ENCODE measurements at regions not wholly inside any gene's neighbourhood (a gene's known extent, or its start where the extent isn't known, plus 50 kb on each side); places are given as distances from the start of the nearest gene placed in this dataset.

- ATAC-seq (ENCODE audit: low FRiP score), result no peak
- Histone ChIP-seq H3K9me3 (ENCODE audit: control insufficient read depth, low read length) (peaks cover 1% of the 10 kb centered on the region), H3K27ac (ENCODE audit: low read depth in 1 of 2, low read length in 2 of 2) (no peak overlapping the region), H3K4me1 (ENCODE audit: control insufficient read depth in 1 of 2, insufficient read depth in 2 of 2, low read length in 2 of 2) (no peaks in the 10 kb centered on the region), H3K4me3 (ENCODE audit: low read length in 2 of 2) (no peak overlapping the region), H3K36me3 (ENCODE audit: control insufficient read depth in 1 of 2, insufficient read depth in 2 of 2, low read length in 1 of 2) (no peaks in the 10 kb centered on the region), H3K27me3 (ENCODE audit: control insufficient read depth in 1 of 2, insufficient read depth in 2 of 2, low read length in 1 of 2) (peaks cover 0 to 2% of the 10 kb centered on the region in 2 donors)
- 79 to 89% methylated on average over 4 of the region's 4 CpGs for WGBS, 2 donors
- intact Hi-C loops (cut with DNase I), result no loop called here
- DNase-seq, result no peak
Measured at GRCh38 chr13:103539721-103540381, 473.6 kb upstream of the SLC10A2 start.

DNA sequence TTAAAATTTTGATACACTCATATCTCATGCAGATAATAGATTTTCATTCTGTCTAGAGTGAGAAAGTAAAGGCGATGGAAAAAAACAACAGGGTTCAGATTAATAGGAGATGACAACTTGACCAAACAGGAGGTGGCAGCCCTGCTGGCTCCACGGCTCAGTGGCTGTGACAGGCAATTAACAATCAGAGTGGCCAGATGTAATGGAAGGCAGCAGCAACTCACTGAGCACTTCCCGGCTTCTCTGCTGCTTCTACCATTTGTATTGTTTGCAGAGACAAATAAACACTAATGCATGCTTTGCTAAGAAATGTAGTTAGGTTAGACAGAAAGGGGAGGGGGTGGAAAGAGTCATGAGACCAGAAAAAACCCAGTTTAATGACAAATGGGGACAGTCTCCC is 473.0 kb upstream of the SLC10A2 start:
- intact Hi-C loops (cut with DNase I), result no loop called here
- Histone ChIP-seq H3K27me3 (ENCODE audit: control insufficient read depth in 1 of 2, insufficient read depth in 2 of 2, low read length in 1 of 2) (peaks cover 0 to 2% of the 10 kb centered on the region in 2 donors), H3K36me3 (ENCODE audit: control insufficient read depth in 1 of 2, insufficient read depth in 2 of 2, low read length in 1 of 2) (no peaks in the 10 kb centered on the region), H3K27ac (ENCODE audit: low read depth in 1 of 2, low read length in 2 of 2) (no peak overlapping the region), H3K4me3 (ENCODE audit: low read length in 2 of 2) (no peak overlapping the region), H3K4me1 (ENCODE audit: control insufficient read depth in 1 of 2, insufficient read depth in 2 of 2, low read length in 2 of 2) (no peaks in the 10 kb centered on the region), H3K9me3 (ENCODE audit: control insufficient read depth, low read length) (no peaks in the 10 kb centered on the region)
- DNase-seq (no peak), ATAC-seq (ENCODE audit: low FRiP score) (no peak)
- WGBS, 2 donors, result 20 to 28% methylated on average over 3 of the region's 3 CpGs

DNA sequence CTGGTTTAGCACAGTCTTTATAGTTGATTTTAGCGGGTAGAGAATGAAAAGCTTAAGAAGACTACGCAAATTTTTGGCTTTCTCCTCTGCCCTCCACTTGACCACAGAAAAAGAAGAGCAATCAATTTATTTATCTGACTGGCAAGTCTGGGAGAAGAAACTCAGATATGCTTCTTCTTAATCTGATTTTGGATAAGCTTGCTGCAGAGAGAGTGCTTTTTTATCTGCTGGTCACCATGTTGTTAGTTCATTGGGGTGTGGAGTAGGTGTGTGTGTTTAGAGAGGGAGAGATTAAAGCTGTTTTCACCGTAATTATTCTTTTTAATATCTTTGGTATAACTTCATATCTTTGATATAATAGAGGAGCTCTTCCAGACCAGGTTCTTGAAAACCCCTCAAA is 471.4 kb upstream of the SLC10A2 start:
- H3K4me1 ChIP-seq (ENCODE audit: control insufficient read depth in 1 of 2, insufficient read depth in 2 of 2, low read length in 2 of 2), result no peaks in the 10 kb centered on the region
- no peaks in the 10 kb centered on the region for H3K9me3 ChIP-seq (ENCODE audit: control insufficient read depth, low read length)
- H3K4me3 ChIP-seq (ENCODE audit: low read length in 2 of 2), result no peak overlapping the region
- ATAC-seq (ENCODE audit: low FRiP score) (no peak), DNase-seq (no peak)
- 87 to 94% methylated on average over 3 of the region's 3 CpGs for WGBS, 2 donors
- H3K36me3 ChIP-seq (ENCODE audit: control insufficient read depth in 1 of 2, insufficient read depth in 2 of 2, low read length in 1 of 2), result no peaks in the 10 kb centered on the region
- intact Hi-C loops (cut with DNase I), result no loop called here
- no peak overlapping the region for H3K27ac ChIP-seq (ENCODE audit: low read depth in 1 of 2, low read length in 2 of 2)
- peaks cover 0 to 2% of the 10 kb centered on the region in 2 donors for H3K27me3 ChIP-seq (ENCODE audit: control insufficient read depth in 1 of 2, insufficient read depth in 2 of 2, low read length in 1 of 2)

- Histone ChIP-seq H3K4me3 (ENCODE audit: low read length in 2 of 2) (no peak overlapping the region), H3K27ac (ENCODE audit: low read depth in 1 of 2, low read length in 2 of 2) (no peak overlapping the region), H3K4me1 (ENCODE audit: control insufficient read depth in 1 of 2, insufficient read depth in 2 of 2, low read length in 2 of 2) (no peaks in the 10 kb centered on the region), H3K27me3 (ENCODE audit: control insufficient read depth in 1 of 2, insufficient read depth in 2 of 2, low read length in 1 of 2) (peaks cover 0 to 2% of the 10 kb centered on the region in 2 donors), H3K9me3 (ENCODE audit: control insufficient read depth, low read length) (no peaks in the 10 kb centered on the region), H3K36me3 (ENCODE audit: control insufficient read depth in 1 of 2, insufficient read depth in 2 of 2, low read length in 1 of 2) (no peaks in the 10 kb centered on the region)
- WGBS, 2 donors, result 22 to 25% methylated on average over 1 of the region's 1 CpG
- no peak for ATAC-seq (ENCODE audit: low FRiP score)
- no peak for DNase-seq
- intact Hi-C loops (cut with DNase I), result no loop called here
Measured at GRCh38 chr13:103531278-103531677, 465.1 kb upstream of the SLC10A2 start.

GRCh38 chr13:103528437-103528836 is 462.2 kb upstream of the SLC10A2 start:
- Histone ChIP-seq H3K27ac (ENCODE audit: low read depth in 1 of 2, low read length in 2 of 2) (no peak overlapping the region), H3K9me3 (ENCODE audit: control insufficient read depth, low read length) (no peaks in the 10 kb centered on the region), H3K27me3 (ENCODE audit: control insufficient read depth in 1 of 2, insufficient read depth in 2 of 2, low read length in 1 of 2) (no peaks in the 10 kb centered on the region), H3K4me1 (ENCODE audit: control insufficient read depth in 1 of 2, insufficient read depth in 2 of 2, low read length in 2 of 2) (no peaks in the 10 kb centered on the region), H3K36me3 (ENCODE audit: control insufficient read depth in 1 of 2, insufficient read depth in 2 of 2, low read length in 1 of 2) (no peaks in the 10 kb centered on the region), H3K4me3 (ENCODE audit: low read length in 2 of 2) (no peak overlapping the region)
- DNase-seq (no peak), ATAC-seq (ENCODE audit: low FRiP score) (no peak)
- WGBS, 2 donors, result 90 to 91% methylated on average over 2 of the region's 2 CpGs
- intact Hi-C loops (cut with DNase I), result no loop called here

DNA sequence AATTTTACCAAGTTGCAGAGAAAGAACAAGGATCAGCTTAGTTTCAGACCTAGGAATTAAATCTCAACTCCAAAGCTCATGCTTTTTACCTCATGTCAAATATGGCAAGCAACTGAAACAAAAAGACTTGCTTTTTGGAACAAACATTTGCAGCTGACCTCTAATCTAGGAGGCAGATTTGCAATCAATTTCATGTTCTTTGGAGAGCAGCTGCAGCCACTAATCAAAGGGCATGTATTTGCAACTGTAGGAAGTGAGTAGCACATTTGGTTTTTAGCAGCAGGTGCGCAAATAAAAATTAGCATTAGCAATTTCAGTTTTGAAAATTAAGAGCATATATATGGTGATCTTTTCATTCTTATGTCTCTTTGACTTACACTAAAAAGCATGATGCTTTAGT is 459.3 kb upstream of the SLC10A2 start:
- ATAC-seq (ENCODE audit: low FRiP score) (no peak), DNase-seq (no peak)
- Histone ChIP-seq H3K4me1 (ENCODE audit: control insufficient read depth in 1 of 2, insufficient read depth in 2 of 2, low read length in 2 of 2) (no peaks in the 10 kb centered on the region), H3K27me3 (ENCODE audit: control insufficient read depth in 1 of 2, insufficient read depth in 2 of 2, low read length in 1 of 2) (no peaks in the 10 kb centered on the region), H3K27ac (ENCODE audit: low read depth in 1 of 2, low read length in 2 of 2) (no peak overlapping the region), H3K36me3 (ENCODE audit: control insufficient read depth in 1 of 2, insufficient read depth in 2 of 2, low read length in 1 of 2) (no peaks in the 10 kb centered on the region), H3K9me3 (ENCODE audit: control insufficient read depth, low read length) (no peaks in the 10 kb centered on the region), H3K4me3 (ENCODE audit: low read length in 2 of 2) (no peak overlapping the region)
- whole genome bisulfite sequencing, 2 donors, result 98 to 100% methylated on average over 1 of the region's 1 CpG
- intact Hi-C loops (cut with DNase I), result no loop called here

DNA sequence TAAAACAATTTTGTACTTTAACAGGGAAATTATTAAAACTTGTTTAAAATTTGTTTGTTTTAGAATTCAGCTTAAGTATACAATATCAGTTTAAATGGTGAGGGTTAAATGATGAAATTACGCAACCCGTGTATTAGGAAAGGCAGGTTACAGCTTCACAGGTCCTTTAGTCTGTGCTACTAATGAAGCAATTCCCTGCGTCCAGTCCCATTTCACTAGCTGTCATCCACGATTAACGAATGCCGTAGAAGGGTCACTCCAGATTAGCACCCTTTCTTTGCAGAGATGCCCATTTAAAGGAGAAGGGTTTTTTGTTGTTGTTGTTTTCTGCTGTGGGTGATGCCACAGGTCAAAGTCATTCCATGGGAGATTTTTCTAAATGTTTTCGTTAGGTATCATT is 457.6 kb upstream of the SLC10A2 start:
- WGBS, 2 donors, result 68 to 70% methylated on average over 7 of the region's 7 CpGs
- H3K4me3 ChIP-seq (ENCODE audit: low read length in 2 of 2), result no peak overlapping the region
- no peak for DNase-seq
- ATAC-seq (ENCODE audit: low FRiP score), result no peak
- H3K27ac ChIP-seq (ENCODE audit: low read depth in 1 of 2, low read length in 2 of 2), result no peak overlapping the region
- H3K4me1 ChIP-seq (ENCODE audit: control insufficient read depth in 1 of 2, insufficient read depth in 2 of 2, low read length in 2 of 2), result no peaks in the 10 kb centered on the region
- intact Hi-C loops (cut with DNase I), result no loop called here
- H3K9me3 ChIP-seq (ENCODE audit: control insufficient read depth, low read length), result no peaks in the 10 kb centered on the region
- H3K36me3 ChIP-seq (ENCODE audit: control insufficient read depth in 1 of 2, insufficient read depth in 2 of 2, low read length in 1 of 2), result no peaks in the 10 kb centered on the region
- H3K27me3 ChIP-seq (ENCODE audit: control insufficient read depth in 1 of 2, insufficient read depth in 2 of 2, low read length in 1 of 2), result no peaks in the 10 kb centered on the region

DNA sequence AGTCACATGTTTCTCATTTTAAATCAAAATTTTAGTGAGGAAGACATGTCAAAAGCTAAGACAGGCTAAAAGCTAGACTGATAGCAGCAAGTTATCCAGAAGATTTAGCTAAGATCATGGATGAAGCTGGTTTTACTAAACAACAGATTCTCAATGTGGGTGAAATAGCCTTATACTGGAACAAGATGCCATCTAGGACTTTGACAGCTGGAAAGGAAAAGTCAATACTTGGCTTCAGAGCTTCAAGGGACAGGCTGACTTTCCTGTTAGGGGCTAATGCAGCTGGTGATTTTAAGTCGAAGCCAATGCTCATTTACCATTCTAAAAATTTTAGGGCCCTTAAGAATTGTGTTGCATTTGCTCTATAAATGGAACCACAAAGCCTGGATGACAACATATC is 455.3 kb upstream of the SLC10A2 start:
- intact Hi-C loops (cut with DNase I), result no loop called here
- 76 to 80% methylated on average over 1 of the region's 1 CpG for WGBS, 2 donors
- DNase-seq (no peak), ATAC-seq (ENCODE audit: low FRiP score) (no peak)
- no peak overlapping the region for H3K27ac ChIP-seq (ENCODE audit: low read depth in 1 of 2, low read length in 2 of 2)
- H3K4me1 ChIP-seq (ENCODE audit: control insufficient read depth in 1 of 2, insufficient read depth in 2 of 2, low read length in 2 of 2), result no peaks in the 10 kb centered on the region
- H3K9me3 ChIP-seq (ENCODE audit: control insufficient read depth, low read length), result no peaks in the 10 kb centered on the region
- no peaks in the 10 kb centered on the region for H3K27me3 ChIP-seq (ENCODE audit: control insufficient read depth in 1 of 2, insufficient read depth in 2 of 2, low read length in 1 of 2)
- H3K36me3 ChIP-seq (ENCODE audit: control insufficient read depth in 1 of 2, insufficient read depth in 2 of 2, low read length in 1 of 2), result no peaks in the 10 kb centered on the region
- H3K4me3 ChIP-seq (ENCODE audit: low read length in 2 of 2), result no peak overlapping the region

DNA sequence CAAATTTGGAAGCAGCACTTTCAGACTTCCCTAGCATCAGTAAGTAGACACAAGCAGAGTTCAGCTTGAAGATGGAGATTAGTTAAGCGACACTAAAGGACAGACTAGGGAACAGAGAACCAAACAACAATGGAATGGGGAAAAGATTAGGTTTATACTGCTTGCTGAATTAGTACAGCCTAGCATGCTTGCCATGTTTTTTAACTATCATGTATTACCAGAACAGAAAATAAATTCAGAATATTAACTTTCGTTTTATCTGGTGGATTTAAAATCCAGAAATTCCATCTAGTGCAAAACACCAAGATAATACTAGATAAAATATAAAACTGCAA is 451.5 kb upstream of the SLC10A2 start:
- ATAC-seq (ENCODE audit: low FRiP score) (no peak), DNase-seq (no peak)
- intact Hi-C loops (cut with DNase I), result no loop called here
- WGBS, 2 donors, result 40 to 51% methylated on average over 2 of the region's 2 CpGs
- no peaks in the 10 kb centered on the region for H3K9me3 ChIP-seq (ENCODE audit: control insufficient read depth, low read length)
- no peaks in the 10 kb centered on the region for H3K27me3 ChIP-seq (ENCODE audit: control insufficient read depth in 1 of 2, insufficient read depth in 2 of 2, low read length in 1 of 2)
- no peak overlapping the region for H3K27ac ChIP-seq (ENCODE audit: low read depth in 1 of 2, low read length in 2 of 2)
- H3K4me3 ChIP-seq (ENCODE audit: low read length in 2 of 2), result no peak overlapping the region
- H3K36me3 ChIP-seq (ENCODE audit: control insufficient read depth in 1 of 2, insufficient read depth in 2 of 2, low read length in 1 of 2), result no peaks in the 10 kb centered on the region
- H3K4me1 ChIP-seq (ENCODE audit: control insufficient read depth in 1 of 2, insufficient read depth in 2 of 2, low read length in 2 of 2), result no peaks in the 10 kb centered on the region

All from aorta (tissue), 5 donors.